ENCODE measurements at regions not wholly inside any gene's neighbourhood (a gene's known extent, or its start where the extent isn't known, plus 50 kb on each side); places are given as distances from the start of the nearest gene placed in this dataset.

- no peak for DNase-seq
These were observed 53.4 kb upstream of the STK17B start for GRCh38 chr2:196224756-196225155.

GRCh38 chr2:196225213-196225612, 53.8 kb upstream of the STK17B start:
- DNase-seq: no peak

- DNase-seq: no peak
These were observed 54.8 kb upstream of the STK17B start for GRCh38 chr2:196226058-196226706.

- DNase-seq: no peak
These were observed 55.3 kb upstream of the STK17B start for GRCh38 chr2:196226707-196227065.

- DNase-seq: no peak
These were observed 57.6 kb upstream of the STK17B start for GRCh38 chr2:196229013-196229412.

- DNase-seq: no peak
These were observed 58.9 kb upstream of the STK17B start for GRCh38 chr2:196230061-196230854.

- no peak for DNase-seq
These were observed 61.8 kb upstream of the STK17B start for GRCh38 chr2:196233021-196233804.

- no peak for DNase-seq
These were observed 62.6 kb upstream of the STK17B start for GRCh38 chr2:196233805-196234475.

GRCh38 chr2:196234672-196235071, 63.3 kb upstream of the STK17B start:
- no peak for DNase-seq

GRCh38 chr2:196238836-196239380, 67.5 kb upstream of the STK17B start:
- no peak for DNase-seq

GRCh38 chr2:196239622-196240587, 68.5 kb upstream of the STK17B start:
- DNase-seq: no peak

- DNase-seq: no peak
These were observed 69.8 kb upstream of the STK17B start for GRCh38 chr2:196241175-196241574.

GRCh38 chr2:196242131-196242620, 70.8 kb upstream of the STK17B start:
- DNase-seq: no peak

- DNase-seq: no peak
These were observed 73.1 kb upstream of the STK17B start for GRCh38 chr2:196244516-196244915.

GRCh38 chr2:196244966-196245365, 73.6 kb upstream of the STK17B start:
- no peak for DNase-seq

- DNase-seq: no peak
These were observed 74.2 kb upstream of the STK17B start for GRCh38 chr2:196245378-196246140.

GRCh38 chr2:196247114-196247975, 76.0 kb upstream of the STK17B start:
- DNase-seq: no peak

GRCh38 chr2:196247976-196248280, 76.5 kb upstream of the STK17B start:
- DNase-seq: no peak

GRCh38 chr2:196248467-196249094, 77.2 kb upstream of the STK17B start:
- DNase-seq: no peak

Measured in DMS 273 treated with DMSO at 0.1 percent for 48 hours (cell line).